Ovary (tissue), 7 donors: ENCODE measurements at regions not wholly inside any gene's neighbourhood (a gene's known extent, or its start where the extent isn't known, plus 50 kb on each side); places are given as distances from the start of the nearest gene placed in this dataset.

Experiments
- DNase-seq, 5 donors: peaks; one replicate each; pipeline ENCODE4 v3.0.0-alpha.2; 2019 to 2020
- H3K27ac ChIP-seq, 2 donors: fragments of 200-600 bp; one replicate each; pipeline versions ENCODE4 v1.5.1 to v1.8.0; 2019 to 2022
- H3K27me3 ChIP-seq: fragments of 200-600 bp; one replicate; pipeline ENCODE4 v1.8.0; 2022
- H3K36me3 ChIP-seq: fragments of 200-600 bp; sonication (generic); one replicate; pipeline ENCODE4 v1.5.1; 2019
- H3K4me1 ChIP-seq: one replicate; pipeline ENCODE4 v1.8.1; 2013; ENCODE audit warnings: mild to moderate bottlenecking, moderate library complexity; ENCODE audit not compliant: insufficient read depth
- H3K4me3 ChIP-seq: fragments of 200-600 bp; sonication (generic); one replicate; pipeline ENCODE4 v1.5.1; 2017
- H3K9me3 ChIP-seq, 2 donors: fragments of 200-600 bp in 1 of 2; sonication (generic) in 1 of 2; one replicate each; pipeline versions ENCODE4 v1.5.1 to v1.8.1; 2013 to 2019; ENCODE audit warnings: mild to moderate bottlenecking in 1 of 2, moderate library complexity in 1 of 2
- CTCF ChIP-seq, 3 donors: fragments of 450-650 bp in 2 of 3; fragments of 200-600 bp in 1 of 3; IDR thresholded peaks; one replicate each; pipeline versions ENCODE4 v1.5.1 to v1.8.0; 2016 to 2022; ENCODE audit warnings: antibody characterized with exemption in 3 of 3, mild to moderate bottlenecking in 1 of 3
- EP300 ChIP-seq: sonication (generic); formaldehyde crosslinking; IDR thresholded peaks from one replicate; pipeline ENCODE4 v1.6.1; 2017; ENCODE audit warnings: antibody characterized with exemption
- POLR2A ChIP-seq: fragments of 450-650 bp; IDR thresholded peaks from one replicate; pipeline ENCODE4 v1.6.1; 2017; ENCODE audit warnings: antibody characterized with exemption, mild to moderate bottlenecking, moderate library complexity
- WGBS, 3 donors: extraction: QIAGEN DNeasy Blood & Tissue Kit in 1 of 3; methylation state at CpG; one replicate each; pipeline versions ENCODE4 v1.1.5 to v1.1.7; 2013 to 2017; 5-methylcytosine and 5-hydroxymethylcytosine counted together
- intact Hi-C, 4 donors: fragments of 100-400 bp; cut with DNase I; formaldehyde crosslinking; loops; one replicate each; pipeline versions ENCODE4 v1.11.0 to v1.15.1; 2022 to 2023
- donor health status: DM: no; HTN: no; CAD: no; lungs with moderate emphysema.
- donor health status: DM: no; HTN: no; CAD: no.
- donor health status: Bipolar disorder and iron deficiency.
- donor health status: DM: no; HTN: no; CAD: no.
- donor health status: DM: yes; HTN: yes; CAD: no.

- Histone ChIP-seq H3K4me3 (no peak overlapping the region), H3K9me3 (no peaks in the 10 kb centered on the region), H3K4me1 (no peaks in the 10 kb centered on the region), H3K36me3 (no peaks in the 10 kb centered on the region), H3K27me3 (no peaks in the 10 kb centered on the region), H3K27ac (no peak overlapping the region)
- TF ChIP-seq CTCF (IDR thresholded peaks at IDR 0.05) (no peak), EP300 (no peak), POLR2A (no peak)
- 17 to 32% (median 18%) methylated on average over 9 of the region's 9 CpGs for WGBS, 3 donors
- DNase-seq: no peak
- intact Hi-C loops: no loop called here
Observed at GRCh38 chr18:57253903-57254302, 98.5 kb upstream of the ST8SIA3 start.

GRCh38 chr18:57258131-57258777 lies 94.1 kb upstream of the ST8SIA3 start:
- H3K27ac ChIP-seq: no peak overlapping the region
- TF ChIP-seq EP300 (no peak), POLR2A (no peak), CTCF (IDR thresholded peaks at IDR 0.05) (no peak)
- no peaks in the 10 kb centered on the region for H3K4me1 ChIP-seq
- WGBS, 3 donors: 45 to 62% (median 46%) methylated on average over 6 of the region's 6 CpGs
- intact Hi-C loops: no loop called here
- H3K9me3 ChIP-seq: no peaks in the 10 kb centered on the region
- no peaks in the 10 kb centered on the region for H3K27me3 ChIP-seq
- H3K4me3 ChIP-seq: no peak overlapping the region
- no peak for DNase-seq
- H3K36me3 ChIP-seq: no peaks in the 10 kb centered on the region

GRCh38 chr18:57267368-57267925 lies 84.9 kb upstream of the ST8SIA3 start:
- no peak for DNase-seq
- no peaks in the 10 kb centered on the region for H3K36me3 ChIP-seq
- no peaks in the 10 kb centered on the region for H3K4me1 ChIP-seq
- no peaks in the 10 kb centered on the region for H3K27me3 ChIP-seq
- no peak overlapping the region for H3K27ac ChIP-seq
- H3K9me3 ChIP-seq: no peaks in the 10 kb centered on the region
- TF ChIP-seq EP300 (no peak), CTCF (IDR thresholded peaks at IDR 0.05) (no peak), POLR2A (no peak)
- no peak overlapping the region for H3K4me3 ChIP-seq
- intact Hi-C loops: no loop called here
- 33 to 51% (median 42%) methylated on average over 4 of the region's 4 CpGs for WGBS, 3 donors

GRCh38 chr18:57269756-57270155 lies 82.6 kb upstream of the ST8SIA3 start:
- WGBS, 3 donors: 69 to 82% (median 75%) methylated on average over 3 of the region's 3 CpGs
- intact Hi-C loops: no loop called here
- no peaks in the 10 kb centered on the region for H3K9me3 ChIP-seq
- no peak for DNase-seq
- no peaks in the 10 kb centered on the region for H3K27me3 ChIP-seq
- TF ChIP-seq CTCF (IDR thresholded peaks at IDR 0.05) (no peak), EP300 (no peak), POLR2A (no peak)
- H3K4me3 ChIP-seq: no peak overlapping the region
- no peak overlapping the region for H3K27ac ChIP-seq
- H3K36me3 ChIP-seq: no peaks in the 10 kb centered on the region
- H3K4me1 ChIP-seq: no peaks in the 10 kb centered on the region
